ENCODE measurements at regions not wholly inside any gene's neighbourhood (a gene's known extent, or its start where the extent isn't known, plus 50 kb on each side); places are given as distances from the start of the nearest gene placed in this dataset.

DNA sequence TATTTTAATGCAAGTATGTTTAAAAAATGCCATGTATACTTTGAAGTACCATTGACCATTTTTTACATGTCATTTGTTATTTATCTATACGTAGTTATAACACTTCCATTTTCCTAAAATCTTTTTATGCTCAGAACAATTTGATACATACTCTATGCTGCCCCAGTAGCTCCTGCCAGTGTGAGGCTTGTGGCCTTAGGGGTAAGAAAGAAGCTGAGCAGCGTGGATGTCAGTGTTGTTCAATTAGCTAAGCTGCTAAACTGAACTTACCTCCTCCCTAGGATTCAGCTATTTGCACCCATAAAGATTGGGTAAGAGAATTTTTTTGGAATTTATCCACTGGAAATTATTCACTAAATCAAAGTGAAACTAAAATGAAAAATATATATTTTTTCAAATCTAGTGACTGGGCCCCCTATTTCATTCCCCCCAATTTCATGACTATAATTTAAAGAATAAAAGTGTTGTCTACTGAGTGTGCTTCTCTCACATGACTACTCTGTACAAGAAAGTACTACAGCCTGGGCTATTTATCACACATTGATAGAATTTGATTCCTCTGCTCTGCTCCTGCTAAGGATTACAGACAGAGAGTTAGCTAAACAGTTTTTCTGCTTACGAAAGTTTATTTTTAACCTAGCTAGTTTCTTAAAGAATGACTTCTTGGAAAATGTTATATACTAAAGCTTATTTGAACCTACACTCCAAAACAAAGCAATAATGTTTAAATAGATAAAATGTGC, 1030.3 kb upstream of the ADGRL4 start:
- TF ChIP-seq, protein P1, sequence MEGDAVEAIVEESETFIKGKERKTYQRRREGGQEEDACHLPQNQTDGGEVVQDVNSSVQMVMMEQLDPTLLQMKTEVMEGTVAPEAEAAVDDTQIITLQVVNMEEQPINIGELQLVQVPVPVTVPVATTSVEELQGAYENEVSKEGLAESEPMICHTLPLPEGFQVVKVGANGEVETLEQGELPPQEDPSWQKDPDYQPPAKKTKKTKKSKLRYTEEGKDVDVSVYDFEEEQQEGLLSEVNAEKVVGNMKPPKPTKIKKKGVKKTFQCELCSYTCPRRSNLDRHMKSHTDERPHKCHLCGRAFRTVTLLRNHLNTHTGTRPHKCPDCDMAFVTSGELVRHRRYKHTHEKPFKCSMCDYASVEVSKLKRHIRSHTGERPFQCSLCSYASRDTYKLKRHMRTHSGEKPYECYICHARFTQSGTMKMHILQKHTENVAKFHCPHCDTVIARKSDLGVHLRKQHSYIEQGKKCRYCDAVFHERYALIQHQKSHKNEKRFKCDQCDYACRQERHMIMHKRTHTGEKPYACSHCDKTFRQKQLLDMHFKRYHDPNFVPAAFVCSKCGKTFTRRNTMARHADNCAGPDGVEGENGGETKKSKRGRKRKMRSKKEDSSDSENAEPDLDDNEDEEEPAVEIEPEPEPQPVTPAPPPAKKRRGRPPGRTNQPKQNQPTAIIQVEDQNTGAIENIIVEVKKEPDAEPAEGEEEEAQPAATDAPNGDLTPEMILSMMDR (conservative IDR thresholded peaks at IDR 0.05; ENCODE audit: low read depth, low read length), result no peak
- H3K4me3 ChIP-seq (ENCODE audit: low read length), result no peak overlapping the region
- DNase-seq (ENCODE audit: low read depth), result no peak

DNA sequence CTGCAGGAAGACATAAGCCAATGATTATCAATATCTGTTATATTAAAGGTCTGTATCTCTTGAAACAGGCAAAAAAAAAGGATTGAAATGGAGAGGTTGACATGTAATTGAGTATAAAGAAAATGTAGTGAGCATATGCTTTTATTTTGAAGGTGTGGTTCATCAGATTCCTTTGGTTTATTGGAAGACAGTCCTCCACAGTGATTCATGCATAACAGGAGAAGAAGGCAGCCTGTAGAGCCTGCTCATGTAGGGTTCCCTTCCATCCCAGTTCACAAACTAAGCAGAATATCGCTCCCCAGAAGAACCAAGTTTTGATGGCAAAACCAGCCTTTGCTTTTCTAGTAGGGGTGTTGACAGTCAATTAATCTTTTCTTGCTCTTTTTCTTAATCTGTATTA, 1016.8 kb upstream of the ADGRL4 start:
- TF ChIP-seq, protein P1 (conservative IDR thresholded peaks at IDR 0.05; ENCODE audit: low read depth, low read length), result no peak
- DNase-seq (ENCODE audit: low read depth), result no peak
- H3K4me3 ChIP-seq (ENCODE audit: low read length), result no peak overlapping the region

DNA sequence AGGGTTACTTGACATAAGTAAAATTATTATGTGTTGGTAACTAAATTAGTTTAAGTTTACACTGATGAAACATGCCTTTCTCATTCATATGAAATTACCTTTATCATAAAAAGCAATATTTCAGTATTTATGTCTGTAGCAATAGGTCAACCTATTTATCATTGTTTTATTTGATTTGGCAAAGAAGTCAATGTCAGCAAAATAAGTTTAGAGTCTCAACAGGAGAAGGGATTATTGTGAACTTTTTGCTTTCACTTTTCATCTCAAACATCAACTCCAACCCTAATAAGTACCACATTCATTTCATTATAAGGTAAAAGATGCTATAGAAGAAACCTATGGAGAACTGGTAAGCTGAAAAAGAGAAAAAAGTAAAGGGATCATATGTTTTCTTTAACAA, 1015.4 kb upstream of the ADGRL4 start:
- TF ChIP-seq, protein P1 (conservative IDR thresholded peaks at IDR 0.05; ENCODE audit: low read depth, low read length), result no peak
- H3K4me3 ChIP-seq (ENCODE audit: low read length), result no peak overlapping the region
- DNase-seq (ENCODE audit: low read depth), result no peak

DNA sequence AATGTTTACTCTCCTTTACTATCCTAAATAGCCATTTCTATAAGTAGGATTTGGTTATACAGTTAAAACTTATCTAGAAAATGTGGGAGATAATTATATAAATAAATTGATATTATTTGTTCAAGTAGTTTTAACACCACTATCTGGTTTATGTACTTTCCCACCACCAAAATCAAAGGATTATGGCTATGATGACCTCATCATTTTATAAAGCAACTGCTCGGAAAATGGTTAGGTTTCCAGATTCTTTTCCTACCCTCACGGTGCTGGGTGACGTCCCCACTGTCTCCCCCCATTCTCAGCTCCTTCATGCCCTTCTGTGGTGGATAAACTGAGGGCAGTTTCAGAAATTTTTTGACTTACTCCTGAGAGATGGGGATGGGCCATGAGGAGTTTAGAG, 1011.8 kb upstream of the ADGRL4 start:
- no peak for DNase-seq (ENCODE audit: low read depth)
- TF ChIP-seq, protein P1 (conservative IDR thresholded peaks at IDR 0.05; ENCODE audit: low read depth, low read length), result no peak
- no peak overlapping the region for H3K4me3 ChIP-seq (ENCODE audit: low read length)

DNA sequence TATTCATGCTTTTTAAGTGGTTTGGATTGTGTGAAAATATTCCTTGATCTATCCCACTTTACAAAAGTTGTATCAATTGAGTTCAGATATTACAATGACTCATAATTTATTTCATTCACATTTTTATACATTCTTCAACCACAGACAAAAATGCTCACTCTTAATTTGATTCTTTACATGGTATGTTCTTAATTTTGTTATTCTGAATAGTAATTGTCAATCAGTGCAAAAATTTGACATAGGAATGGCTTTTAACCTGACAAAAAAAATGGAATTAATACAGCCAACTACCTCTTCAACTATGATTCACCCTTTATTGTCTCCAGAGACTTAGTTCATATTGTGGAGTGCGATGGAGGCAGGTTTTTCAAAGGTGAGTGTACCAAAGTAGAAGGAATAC, 1002.4 kb upstream of the ADGRL4 start:
- no peak for DNase-seq (ENCODE audit: low read depth)
- H3K4me3 ChIP-seq (ENCODE audit: low read length), result no peak overlapping the region
- TF ChIP-seq, protein P1 (conservative IDR thresholded peaks at IDR 0.05; ENCODE audit: low read depth, low read length), result no peak

DNA sequence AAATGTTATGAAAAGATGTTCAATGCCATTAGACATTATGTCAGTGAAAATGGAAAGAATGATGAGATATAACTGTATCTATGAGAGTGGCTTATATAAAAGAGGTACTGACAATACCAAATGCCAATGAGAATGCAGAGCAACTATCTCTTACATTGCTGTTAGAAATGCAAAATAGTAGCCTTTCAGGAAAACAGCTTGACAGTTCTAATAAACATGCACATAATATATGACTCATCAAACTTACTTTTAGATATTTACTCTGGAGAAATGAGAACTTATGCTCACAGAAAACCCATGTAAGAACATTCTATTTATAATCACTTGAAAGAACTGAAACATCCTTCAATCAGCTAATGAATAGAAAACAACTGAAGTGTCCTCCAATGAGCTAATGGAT, 996.7 kb upstream of the ADGRL4 start:
- TF ChIP-seq, protein P1 (conservative IDR thresholded peaks at IDR 0.05; ENCODE audit: low read depth, low read length), result no peak

DNA sequence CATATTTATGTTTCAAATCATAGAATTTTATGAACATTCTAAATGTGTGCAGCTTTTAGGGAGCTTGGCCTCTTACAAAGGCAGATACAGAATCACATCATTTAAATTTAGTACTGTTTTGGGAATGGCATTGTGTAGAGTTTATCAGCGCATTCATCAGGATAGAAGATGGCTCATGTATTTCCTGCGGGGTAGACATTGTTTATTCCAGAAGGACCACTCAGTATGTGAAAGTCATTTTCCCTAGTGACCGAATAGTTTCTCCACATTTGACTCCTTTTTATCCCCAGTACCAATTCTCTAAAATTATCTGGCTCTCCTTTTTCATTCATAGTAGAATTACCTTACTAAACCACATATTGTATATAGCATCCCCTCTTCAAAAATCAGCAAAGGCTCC, 981.9 kb upstream of the ADGRL4 start:
- no peak for DNase-seq (ENCODE audit: low read depth)
- no peak overlapping the region for H3K4me3 ChIP-seq (ENCODE audit: low read length)
- TF ChIP-seq, protein P1 (conservative IDR thresholded peaks at IDR 0.05; ENCODE audit: low read depth, low read length), result no peak

More for the DNA sequence above, 996.7 kb upstream of the ADGRL4 start:
- no peak overlapping the region for H3K4me3 ChIP-seq (ENCODE audit: low read length)
- DNase-seq (ENCODE audit: low read depth), result no peak
